HG03159 (cell line): ENCODE measurements at regions not wholly inside any gene's neighbourhood (a gene's known extent, or its start where the extent isn't known, plus 50 kb on each side); places are given as distances from the start of the nearest gene placed in this dataset.

ENCODE experiments used
- ATAC-seq: cut with Tn5 transposase; IDR thresholded peaks from one replicate; pipeline ENCODE4 v1.9.1; 2021; ENCODE audit warnings: mild to moderate bottlenecking, moderate library complexity; ENCODE audit not compliant: unreplicated experiment

DNA sequence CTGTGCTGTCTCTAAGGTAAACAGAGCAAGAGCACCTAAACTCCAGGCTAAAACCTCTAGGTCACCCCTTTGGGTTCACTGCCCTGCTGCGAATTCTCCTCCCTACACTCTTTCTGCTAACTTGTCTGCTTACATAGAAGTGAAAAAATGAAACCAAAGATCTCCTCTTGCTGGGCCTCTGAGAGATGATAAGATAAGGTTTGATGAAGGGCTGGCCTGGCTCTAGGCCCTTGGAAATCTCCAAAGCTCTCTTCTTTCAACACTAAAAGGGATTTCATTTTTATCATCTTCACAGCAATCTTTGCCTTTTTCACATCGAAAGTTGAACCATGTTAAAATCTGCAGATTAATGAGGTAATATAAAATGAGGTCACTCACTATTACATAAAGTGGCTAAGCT lies 450.8 kb upstream of the TLE4 start:
- no peak for ATAC-seq

- no peak for ATAC-seq
These were observed 448.4 kb upstream of the TLE4 start for GRCh38 chr9:79123415-79123814.

- no peak for ATAC-seq
These were observed 444.1 kb upstream of the TLE4 start for GRCh38 chr9:79127661-79128060.

GRCh38 chr9:79129865-79130480 lies 441.8 kb upstream of the TLE4 start:
- ATAC-seq: no peak

GRCh38 chr9:79131246-79131774 lies 440.5 kb upstream of the TLE4 start:
- ATAC-seq: no peak

DNA sequence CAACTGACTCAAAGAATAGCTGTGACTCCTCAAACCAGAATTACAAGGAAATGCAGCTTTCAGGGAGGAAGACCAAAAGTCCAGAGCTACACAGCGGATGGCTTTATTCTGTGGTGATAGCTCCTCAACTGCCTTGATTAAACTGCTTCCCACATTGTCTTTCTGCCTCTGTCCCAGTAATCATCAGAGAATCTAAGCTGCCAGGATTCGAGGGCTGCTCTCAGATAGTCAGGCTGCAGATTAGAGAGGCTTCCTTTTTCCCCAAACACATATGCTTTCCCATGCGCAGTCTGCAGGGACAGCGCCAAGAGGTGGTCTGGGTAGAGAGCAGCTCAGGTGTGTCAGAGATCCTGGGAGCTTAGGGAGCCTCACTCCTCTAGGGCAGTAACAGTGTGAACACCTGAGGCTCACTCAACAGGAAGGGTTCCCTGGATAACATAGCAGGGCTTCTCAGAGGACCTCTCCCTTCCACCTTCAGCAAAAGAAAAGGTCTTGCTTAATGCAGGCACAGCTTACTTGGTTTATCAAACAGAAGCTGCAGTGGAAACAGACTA lies 439.9 kb upstream of the TLE4 start:
- ATAC-seq: no peak

DNA sequence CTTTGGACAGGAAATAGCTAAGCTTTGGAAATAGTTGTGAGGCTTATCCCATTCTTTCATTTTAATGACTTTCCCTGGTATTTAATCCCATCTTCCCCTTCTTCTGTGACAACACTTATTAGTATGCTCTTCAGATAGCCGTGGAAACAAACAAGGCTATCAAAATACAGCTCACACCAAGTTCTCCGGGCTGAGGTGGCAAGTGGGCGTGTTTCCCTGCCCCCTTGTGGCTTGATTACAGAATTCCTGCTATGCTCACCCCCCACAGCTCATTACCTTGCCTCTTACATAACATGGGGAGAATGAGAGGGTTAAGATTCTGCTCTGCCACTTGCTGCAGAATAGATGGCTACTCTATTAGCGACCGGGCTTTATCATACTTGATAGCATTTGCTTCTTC lies 437.1 kb upstream of the TLE4 start:
- ATAC-seq: no peak

DNA sequence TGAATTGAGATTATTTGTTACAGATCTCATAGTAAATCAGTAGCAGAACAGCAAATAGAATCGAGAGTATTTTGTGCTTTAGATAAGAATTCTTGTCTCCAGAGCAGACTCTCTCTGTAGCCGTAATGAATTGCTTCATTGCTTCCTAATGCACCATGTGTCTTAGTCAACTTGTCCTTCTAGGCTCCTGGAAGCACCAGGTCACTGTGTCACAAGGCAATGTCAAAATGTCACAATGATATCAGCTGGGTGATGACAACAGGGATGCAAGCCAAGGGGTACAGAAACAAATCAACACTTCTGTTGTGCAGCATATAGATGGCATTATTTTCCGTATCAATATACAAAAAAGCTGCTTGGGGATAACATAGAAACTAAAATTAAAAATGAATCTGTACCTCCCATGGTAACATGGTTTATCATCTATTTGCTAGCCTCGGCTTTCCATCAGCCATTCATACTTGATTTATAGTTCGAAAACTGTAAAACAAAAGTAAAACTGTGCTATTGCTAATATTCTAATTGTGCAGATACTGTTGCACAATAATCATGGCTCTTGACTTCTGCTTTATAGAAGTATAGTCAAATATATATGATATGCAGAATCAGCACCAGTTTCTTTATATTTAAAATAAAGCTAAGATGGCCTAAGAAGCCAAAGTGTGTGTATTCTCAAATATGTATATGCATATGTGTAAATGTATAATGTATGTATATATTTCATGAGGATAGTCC lies 435.9 kb upstream of the TLE4 start:
- ATAC-seq: no peak

DNA sequence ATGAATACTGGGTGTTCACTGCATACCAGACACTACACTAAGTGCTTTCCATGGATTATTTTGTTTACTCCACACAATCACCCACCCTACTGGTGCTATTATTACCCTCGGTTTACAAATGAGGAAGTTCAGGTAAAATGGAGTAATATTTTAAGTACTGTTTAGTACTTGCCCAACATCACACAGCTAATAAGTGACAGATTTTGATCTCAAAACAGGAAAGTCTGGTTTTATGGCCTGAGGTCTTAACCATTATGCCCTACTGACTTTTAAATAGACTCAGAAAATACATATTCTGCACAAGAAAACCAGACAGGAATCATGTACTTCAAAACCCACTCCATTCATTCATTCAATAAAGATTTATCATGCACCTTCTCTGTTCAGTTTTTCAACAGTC lies 431.0 kb upstream of the TLE4 start:
- ATAC-seq: no peak

DNA sequence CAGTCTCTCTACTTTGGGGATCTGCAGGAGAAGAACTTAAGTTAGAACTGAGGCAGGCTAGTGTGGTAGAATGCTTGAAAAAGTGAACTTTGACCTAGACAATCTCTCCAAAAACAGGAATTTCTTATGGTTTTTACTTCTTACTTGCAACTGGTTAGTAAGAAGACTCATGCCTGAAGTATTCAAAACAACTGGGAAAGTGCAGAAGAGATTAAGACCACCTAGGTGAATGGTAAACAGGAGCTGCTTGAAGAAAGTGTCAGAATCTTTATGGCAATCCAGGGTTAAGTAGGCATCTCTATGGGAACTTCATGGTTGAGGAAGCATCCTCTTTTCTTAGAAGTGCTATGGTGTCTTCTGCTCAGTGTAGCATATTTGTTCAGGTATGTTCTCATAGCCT lies 428.6 kb upstream of the TLE4 start:
- no peak for ATAC-seq

- ATAC-seq: no peak
These were observed 426.3 kb upstream of the TLE4 start for GRCh38 chr9:79145442-79145841.

DNA sequence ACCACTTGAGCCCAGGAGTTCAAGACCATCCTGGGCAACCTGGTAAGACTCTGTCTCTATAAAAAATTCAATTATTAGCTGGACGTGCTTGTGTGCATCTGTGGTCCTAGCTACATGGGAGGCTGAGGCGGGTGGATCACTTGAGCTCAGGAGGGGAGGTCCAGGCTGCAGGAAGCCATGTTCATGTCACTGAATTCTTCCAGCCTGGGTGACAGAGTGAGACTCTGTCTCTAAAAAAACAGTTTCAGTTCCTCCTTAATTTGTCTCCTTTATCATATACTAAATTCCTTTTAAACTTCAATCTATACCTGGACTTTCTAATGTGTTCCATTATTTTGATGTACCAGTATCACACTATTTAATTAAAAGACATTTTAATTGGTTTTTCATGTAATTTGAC lies 422.2 kb upstream of the TLE4 start:
- ATAC-seq: no peak

GRCh38 chr9:79151791-79152190 lies 420.0 kb upstream of the TLE4 start:
- ATAC-seq: no peak

DNA sequence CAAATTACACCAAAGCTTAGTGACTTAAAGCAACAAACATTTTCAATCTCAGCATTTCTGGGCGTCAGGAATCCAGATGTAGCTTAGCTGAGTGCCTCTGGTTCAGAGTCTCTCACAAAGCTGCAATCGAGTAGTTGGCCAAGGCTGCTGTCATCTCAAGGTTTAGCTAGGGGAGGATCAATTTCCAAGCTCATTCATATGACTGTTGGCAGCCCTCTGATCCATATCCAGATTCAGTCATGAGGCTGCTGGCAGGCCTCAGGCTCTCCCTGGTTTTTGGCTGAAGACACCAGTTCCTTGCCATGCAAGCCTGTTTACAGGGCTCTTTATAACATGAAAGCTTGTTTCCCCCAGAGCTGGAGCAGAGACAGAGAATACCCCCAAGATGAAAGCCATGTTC lies 419.5 kb upstream of the TLE4 start:
- no peak for ATAC-seq

- no peak for ATAC-seq
These were observed 417.0 kb upstream of the TLE4 start for GRCh38 chr9:79154806-79155205.

GRCh38 chr9:79155308-79155707 lies 416.5 kb upstream of the TLE4 start:
- no peak for ATAC-seq

DNA sequence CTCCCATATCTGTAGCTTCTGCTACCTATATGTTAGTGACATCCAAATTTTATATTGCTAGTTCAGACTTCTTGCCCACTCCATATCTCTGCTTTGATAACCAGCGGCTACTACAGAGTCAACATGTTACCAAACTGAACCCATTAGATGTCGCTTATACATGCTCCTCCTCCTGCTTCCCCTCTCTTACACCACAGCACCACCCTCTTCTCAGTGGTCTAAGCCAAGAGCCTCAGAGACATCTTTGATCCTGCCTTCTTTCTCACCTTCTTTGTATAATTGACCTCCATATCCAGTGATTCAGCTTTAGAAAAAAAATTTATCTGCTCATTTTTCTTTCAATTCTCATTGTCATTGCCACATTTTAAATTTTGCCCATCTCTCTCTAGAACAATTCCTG lies 408.2 kb upstream of the TLE4 start:
- ATAC-seq: no peak

GRCh38 chr9:79164406-79164805 lies 407.4 kb upstream of the TLE4 start:
- no peak for ATAC-seq

GRCh38 chr9:79165020-79165780 lies 406.6 kb upstream of the TLE4 start:
- ATAC-seq: no peak

DNA sequence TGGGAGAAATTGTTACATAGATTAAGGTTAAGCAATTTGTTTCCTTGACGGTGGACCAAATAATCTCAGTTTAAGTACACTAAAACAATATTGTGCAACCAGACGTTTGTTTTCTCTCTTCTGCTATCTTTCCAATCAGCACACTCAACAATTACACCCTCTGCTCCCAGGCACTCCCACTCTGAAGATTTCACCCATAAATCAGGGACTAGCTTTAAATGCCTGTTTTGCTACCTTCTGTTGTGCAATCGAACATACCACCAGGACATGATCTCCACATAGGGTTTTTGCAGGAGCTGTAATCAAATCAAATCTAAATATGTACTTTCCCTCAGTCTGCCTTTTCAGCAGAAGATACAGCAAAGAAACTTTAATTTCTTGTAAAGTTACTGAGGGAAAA lies 405.8 kb upstream of the TLE4 start:
- no peak for ATAC-seq

DNA sequence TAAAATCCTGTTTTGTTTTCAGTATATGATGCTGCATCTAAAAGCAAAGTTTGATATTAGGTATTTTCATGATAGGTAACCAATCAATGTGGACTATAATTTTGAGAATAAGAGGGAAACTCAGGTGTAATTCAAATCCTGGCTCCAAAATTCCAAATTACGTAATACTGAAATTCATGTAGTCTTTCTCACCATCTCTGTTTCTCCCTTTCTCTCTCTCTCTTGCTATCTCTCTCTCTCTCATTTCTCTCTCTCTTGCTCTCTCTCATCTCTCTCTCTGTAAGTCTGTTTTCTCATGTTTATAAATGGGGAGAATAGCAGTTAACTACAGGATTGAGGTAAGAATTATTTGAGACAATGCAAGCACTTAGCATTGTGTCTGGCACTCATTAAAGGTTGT lies 401.1 kb upstream of the TLE4 start:
- no peak for ATAC-seq

DNA sequence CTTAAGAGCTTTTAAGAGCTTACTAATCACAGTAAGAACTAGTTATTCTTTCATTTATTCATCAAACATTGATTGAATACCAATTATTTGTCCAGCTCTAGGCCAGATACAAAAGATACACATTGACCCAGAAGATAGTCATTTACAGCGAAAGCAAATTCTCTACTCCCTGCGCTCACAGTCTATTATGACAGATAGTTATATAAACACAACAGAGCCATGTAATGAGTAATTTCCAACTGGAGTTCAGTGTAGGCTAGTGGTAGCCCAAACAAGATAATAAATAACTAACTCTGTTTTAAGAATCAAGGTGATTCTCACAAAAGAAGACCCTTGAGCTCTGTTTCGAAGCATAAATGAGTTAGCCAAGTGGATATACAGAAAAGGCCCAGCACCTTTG lies 397.8 kb upstream of the TLE4 start:
- no peak for ATAC-seq
